Astrocyte of the cerebellum (primary cell): ENCODE measurements at regions not wholly inside any gene's neighbourhood (a gene's known extent, or its start where the extent isn't known, plus 50 kb on each side); places are given as distances from the start of the nearest gene placed in this dataset.

Experiments used
- DNase-seq: peaks from one replicate; pipeline ENCODE4 v3.0.0-alpha.2; 2011; ENCODE audit warnings: low read depth
- H3K4me3 ChIP-seq: 2 replicates; pipeline ENCODE4 v1.5.1; 2011; ENCODE audit warnings: mild to moderate bottlenecking, low read depth, low read length, moderate library complexity
- in situ Hi-C: cut with HindIII; loops from 2 replicates; pipeline ENCODE4 v1.10.0; 2017; ENCODE audit warnings: low sequenced_read_pairs
- TF ChIP-seq, protein P1 (sequence below): IDR thresholded peaks from 2 replicates; pipeline ENCODE4 v1.5.1; 2012; ENCODE audit warnings: low read length, low read depth, moderate library complexity, mild to moderate bottlenecking; ENCODE audit errors: missing control alignments

DNA sequence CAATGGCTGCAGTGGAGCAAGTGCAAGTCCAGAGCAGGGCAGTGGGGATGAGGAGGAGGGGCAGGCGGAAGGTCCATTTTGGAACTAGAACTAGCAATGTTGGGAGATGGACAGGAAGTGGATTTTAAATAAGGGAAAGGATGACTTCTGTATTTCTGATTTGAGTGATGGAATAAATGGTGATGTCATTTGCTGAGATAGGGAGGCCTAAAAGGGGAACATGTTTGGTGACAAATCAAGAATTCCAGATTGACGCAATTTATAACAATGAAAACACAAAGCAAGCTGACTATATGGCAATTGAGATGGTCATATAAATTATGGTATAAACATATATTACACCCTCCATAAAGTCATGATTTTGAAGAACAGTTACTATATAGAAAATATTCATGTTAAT is 209.3 kb downstream of the SS18 start:
- in situ Hi-C loops, result no loop called here
- TF ChIP-seq, protein P1, sequence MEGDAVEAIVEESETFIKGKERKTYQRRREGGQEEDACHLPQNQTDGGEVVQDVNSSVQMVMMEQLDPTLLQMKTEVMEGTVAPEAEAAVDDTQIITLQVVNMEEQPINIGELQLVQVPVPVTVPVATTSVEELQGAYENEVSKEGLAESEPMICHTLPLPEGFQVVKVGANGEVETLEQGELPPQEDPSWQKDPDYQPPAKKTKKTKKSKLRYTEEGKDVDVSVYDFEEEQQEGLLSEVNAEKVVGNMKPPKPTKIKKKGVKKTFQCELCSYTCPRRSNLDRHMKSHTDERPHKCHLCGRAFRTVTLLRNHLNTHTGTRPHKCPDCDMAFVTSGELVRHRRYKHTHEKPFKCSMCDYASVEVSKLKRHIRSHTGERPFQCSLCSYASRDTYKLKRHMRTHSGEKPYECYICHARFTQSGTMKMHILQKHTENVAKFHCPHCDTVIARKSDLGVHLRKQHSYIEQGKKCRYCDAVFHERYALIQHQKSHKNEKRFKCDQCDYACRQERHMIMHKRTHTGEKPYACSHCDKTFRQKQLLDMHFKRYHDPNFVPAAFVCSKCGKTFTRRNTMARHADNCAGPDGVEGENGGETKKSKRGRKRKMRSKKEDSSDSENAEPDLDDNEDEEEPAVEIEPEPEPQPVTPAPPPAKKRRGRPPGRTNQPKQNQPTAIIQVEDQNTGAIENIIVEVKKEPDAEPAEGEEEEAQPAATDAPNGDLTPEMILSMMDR, result no peak
- no peak for DNase-seq
- H3K4me3 ChIP-seq, result no peak overlapping the region

DNA sequence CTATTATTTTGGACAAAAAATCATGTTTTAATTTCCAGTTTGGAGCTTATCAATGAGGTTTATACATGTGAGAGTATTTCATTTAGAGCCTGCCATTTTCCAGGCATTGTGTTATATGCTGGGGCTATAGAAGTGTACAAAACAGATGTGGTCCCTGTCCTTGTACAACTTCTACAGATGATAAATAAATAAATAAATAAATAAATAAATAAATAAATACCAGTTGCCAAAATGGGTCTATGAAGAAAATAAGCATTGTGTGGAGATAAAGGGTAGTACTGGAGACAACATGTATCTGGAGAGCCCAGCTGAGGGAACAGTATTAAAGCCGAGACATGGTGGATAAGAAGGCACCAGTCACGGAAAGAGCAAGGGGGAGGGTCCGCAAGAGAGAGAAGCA is 210.0 kb downstream of the SS18 start:
- DNase-seq, result no peak
- TF ChIP-seq, protein P1, result no peak
- H3K4me3 ChIP-seq, result no peak overlapping the region
- in situ Hi-C loops, result no loop called here

DNA sequence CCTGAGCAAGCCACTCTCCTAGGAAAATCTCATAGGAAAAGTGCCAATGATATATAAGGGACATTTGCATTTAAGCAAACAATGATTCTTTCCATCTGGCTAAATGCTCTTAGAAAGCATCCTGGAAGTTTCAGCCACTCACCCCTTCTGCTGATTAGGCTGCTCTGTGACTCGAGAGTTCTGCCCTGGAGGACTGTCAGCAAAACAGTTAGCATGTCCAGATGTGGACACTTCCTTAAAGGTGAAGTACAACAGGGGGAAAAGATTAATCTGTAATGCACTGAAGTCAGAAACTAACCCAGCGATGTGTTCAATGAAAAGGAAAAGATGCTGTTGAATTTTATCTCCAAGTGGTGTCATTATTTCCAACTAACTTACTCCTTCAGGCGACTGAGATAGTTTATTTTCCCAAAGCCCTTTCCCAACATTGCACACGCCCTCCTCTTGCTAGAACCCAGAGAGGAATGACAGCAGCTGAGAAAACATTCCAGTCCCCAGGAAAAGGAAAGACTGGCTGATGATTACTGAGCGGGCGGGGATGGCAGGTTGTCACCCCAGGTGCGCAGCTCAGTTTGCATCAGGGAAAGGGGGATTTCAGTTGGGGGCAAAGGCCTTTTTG is 214.0 kb downstream of the SS18 start:
- TF ChIP-seq, protein P1, result no peak
- no peak overlapping the region for H3K4me3 ChIP-seq
- in situ Hi-C loops, result no loop called here
- DNase-seq, result no peak

DNA sequence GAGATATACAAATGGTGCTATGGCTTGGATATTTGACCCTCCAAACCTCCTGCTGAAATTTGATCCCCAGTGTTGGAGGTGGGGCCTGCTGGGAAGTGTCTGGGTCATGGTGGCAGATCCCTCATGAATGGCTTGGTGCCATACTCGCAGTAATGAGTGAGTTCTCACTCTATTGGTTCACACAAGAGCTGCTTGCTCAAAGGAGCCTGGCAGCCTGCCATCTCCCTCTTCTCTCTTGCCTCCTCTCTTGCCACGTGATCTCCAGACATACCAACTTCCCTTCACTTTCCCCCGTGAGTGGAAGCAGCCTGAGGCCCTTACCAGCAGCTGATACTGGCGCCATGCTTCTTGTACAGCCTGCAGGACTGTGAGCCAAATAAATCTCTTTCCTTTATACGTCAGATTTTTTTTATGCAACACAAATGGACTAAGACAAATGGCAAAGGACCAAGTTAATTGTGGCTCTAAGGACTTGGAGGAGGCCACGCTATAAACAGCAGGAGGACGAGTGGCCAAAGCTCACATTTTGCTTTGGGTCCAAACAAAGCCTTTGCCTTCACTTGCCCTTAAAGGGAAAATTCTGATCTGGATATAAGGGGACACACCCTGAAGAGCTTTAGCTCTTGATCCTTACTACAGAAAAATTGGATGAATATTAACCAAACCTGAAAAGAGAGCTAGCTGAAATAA is 214.7 kb downstream of the SS18 start:
- DNase-seq, result no peak
- no peak overlapping the region for H3K4me3 ChIP-seq
- TF ChIP-seq, protein P1, result no peak
- in situ Hi-C loops, result no loop called here

DNA sequence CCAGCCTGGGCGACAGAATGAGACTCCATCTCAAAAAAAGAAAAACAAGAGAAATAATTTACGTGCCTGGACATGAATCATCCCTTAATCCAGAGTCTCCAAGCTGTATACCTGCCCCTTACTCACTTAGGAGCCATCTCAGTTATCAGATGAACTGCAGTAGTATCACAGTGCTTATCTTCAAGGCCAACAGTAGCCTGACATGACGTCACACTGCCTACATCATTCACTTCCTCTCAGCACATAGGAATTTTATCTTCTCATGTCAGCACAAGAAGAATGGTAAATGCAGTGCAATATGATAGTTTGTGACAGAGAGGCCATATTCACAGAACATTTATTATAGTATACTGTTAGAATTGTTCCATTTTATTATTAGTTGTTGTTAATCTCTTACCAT is 216.6 kb downstream of the SS18 start:
- H3K4me3 ChIP-seq, result no peak overlapping the region
- in situ Hi-C loops, result no loop called here
- DNase-seq, result no peak
- TF ChIP-seq, protein P1, result no peak

DNA sequence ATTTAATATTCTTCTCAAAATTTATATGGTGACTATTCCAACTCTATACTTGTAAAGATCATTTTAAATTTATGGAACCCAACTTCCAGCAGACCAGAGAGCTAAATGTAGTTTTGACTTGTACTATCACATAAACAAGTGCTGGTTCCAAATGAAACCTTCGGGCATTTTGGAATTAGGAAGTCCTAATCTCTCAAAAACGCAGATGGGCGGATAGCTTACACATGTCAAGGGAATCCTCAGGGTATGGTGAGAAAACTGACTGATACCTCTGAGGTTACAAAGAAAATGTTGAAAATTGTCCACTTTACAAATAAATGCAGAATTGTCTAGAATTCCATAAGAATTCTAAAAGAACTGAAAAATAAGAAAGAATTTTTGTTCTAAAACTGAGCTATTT is 224.1 kb downstream of the SS18 start:
- DNase-seq, result no peak
- TF ChIP-seq, protein P1, result no peak
- no peak overlapping the region for H3K4me3 ChIP-seq
- in situ Hi-C loops, result no loop called here
